Body of pancreas (tissue), 4 donors: ENCODE measurements at regions not wholly inside any gene's neighbourhood (a gene's known extent, or its start where the extent isn't known, plus 50 kb on each side); places are given as distances from the start of the nearest gene placed in this dataset.

Experiments used
- POLR2A ChIP-seq, 3 donors: fragments of 450-650 bp; IDR thresholded peaks; one replicate each; pipeline ENCODE4 v1.6.1; 2016; ENCODE audit warnings: antibody characterized with exemption in 3 of 3, mild to moderate bottlenecking in 2 of 3
- TF ChIP-seq, protein P1 (sequence below), 7 experiments: fragments of 450-650 bp in 4 of 7; fragments of 200-600 bp in 3 of 7; sonication (generic) in 3 of 7; IDR thresholded peaks; one replicate each; pipeline ENCODE4 v1.5.1; 2016 to 2019; ENCODE audit warnings: antibody characterized with exemption in 7 of 7

GRCh38 chrX:568311-568710 lies 62.3 kb upstream of the SHOX start:
- TF ChIP-seq, protein P1, sequence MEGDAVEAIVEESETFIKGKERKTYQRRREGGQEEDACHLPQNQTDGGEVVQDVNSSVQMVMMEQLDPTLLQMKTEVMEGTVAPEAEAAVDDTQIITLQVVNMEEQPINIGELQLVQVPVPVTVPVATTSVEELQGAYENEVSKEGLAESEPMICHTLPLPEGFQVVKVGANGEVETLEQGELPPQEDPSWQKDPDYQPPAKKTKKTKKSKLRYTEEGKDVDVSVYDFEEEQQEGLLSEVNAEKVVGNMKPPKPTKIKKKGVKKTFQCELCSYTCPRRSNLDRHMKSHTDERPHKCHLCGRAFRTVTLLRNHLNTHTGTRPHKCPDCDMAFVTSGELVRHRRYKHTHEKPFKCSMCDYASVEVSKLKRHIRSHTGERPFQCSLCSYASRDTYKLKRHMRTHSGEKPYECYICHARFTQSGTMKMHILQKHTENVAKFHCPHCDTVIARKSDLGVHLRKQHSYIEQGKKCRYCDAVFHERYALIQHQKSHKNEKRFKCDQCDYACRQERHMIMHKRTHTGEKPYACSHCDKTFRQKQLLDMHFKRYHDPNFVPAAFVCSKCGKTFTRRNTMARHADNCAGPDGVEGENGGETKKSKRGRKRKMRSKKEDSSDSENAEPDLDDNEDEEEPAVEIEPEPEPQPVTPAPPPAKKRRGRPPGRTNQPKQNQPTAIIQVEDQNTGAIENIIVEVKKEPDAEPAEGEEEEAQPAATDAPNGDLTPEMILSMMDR (IDR thresholded peaks at IDR 0.05): no peak
- TF ChIP-seq POLR2A (IDR thresholded peaks at IDR 0.05): no peak
